Adrenal gland (tissue), 5 donors: ENCODE measurements at regions not wholly inside any gene's neighbourhood (a gene's known extent, or its start where the extent isn't known, plus 50 kb on each side); places are given as distances from the start of the nearest gene placed in this dataset.

Experiments used
- POLR2A ChIP-seq, 2 donors: fragments of 450-650 bp; IDR thresholded peaks; one replicate each; pipeline ENCODE4 v1.6.1; 2017; ENCODE audit warnings: antibody characterized with exemption in 2 of 2, mild to moderate bottlenecking in 2 of 2, moderate library complexity in 1 of 2
- TF ChIP-seq, protein P1 (sequence below), 6 experiments: fragments of 450-650 bp in 4 of 6; fragments of 200-600 bp in 2 of 6; sonication (generic) in 1 of 6; IDR thresholded peaks; 1 replicate in 5 of 6; 2 replicates in 1 of 6; pipeline versions ENCODE4 v1.5.1 to v1.8.0; 2016 to 2021; ENCODE audit warnings: antibody characterized with exemption in 6 of 6, mild to moderate bottlenecking in 2 of 6, moderate library complexity in 1 of 6
- donor health status: DM: no; HTN: no; CAD: no.

GRCh38 chr11:69943506-69943905 is 124.3 kb upstream of the FGF3 start:
- TF ChIP-seq, protein P1, sequence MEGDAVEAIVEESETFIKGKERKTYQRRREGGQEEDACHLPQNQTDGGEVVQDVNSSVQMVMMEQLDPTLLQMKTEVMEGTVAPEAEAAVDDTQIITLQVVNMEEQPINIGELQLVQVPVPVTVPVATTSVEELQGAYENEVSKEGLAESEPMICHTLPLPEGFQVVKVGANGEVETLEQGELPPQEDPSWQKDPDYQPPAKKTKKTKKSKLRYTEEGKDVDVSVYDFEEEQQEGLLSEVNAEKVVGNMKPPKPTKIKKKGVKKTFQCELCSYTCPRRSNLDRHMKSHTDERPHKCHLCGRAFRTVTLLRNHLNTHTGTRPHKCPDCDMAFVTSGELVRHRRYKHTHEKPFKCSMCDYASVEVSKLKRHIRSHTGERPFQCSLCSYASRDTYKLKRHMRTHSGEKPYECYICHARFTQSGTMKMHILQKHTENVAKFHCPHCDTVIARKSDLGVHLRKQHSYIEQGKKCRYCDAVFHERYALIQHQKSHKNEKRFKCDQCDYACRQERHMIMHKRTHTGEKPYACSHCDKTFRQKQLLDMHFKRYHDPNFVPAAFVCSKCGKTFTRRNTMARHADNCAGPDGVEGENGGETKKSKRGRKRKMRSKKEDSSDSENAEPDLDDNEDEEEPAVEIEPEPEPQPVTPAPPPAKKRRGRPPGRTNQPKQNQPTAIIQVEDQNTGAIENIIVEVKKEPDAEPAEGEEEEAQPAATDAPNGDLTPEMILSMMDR (IDR thresholded peaks at IDR 0.05) = no peak
- TF ChIP-seq POLR2A (IDR thresholded peaks at IDR 0.05) = no peak
